Mononuclear cell (primary cell): ENCODE measurements at regions not wholly inside any gene's neighbourhood (a gene's known extent, or its start where the extent isn't known, plus 50 kb on each side); places are given as distances from the start of the nearest gene placed in this dataset.

Experiments used
- H3K27me3 ChIP-seq: 2 replicates; pipeline ENCODE4 v1.6.0; 2011; ENCODE audit warnings: low read length, control low read depth; ENCODE audit not compliant: insufficient read depth
- H3K4me1 ChIP-seq: 2 replicates; pipeline ENCODE4 v1.5.1; 2011; ENCODE audit warnings: mild to moderate bottlenecking, low read length, control low read depth; ENCODE audit not compliant: insufficient read depth
- H3K4me3 ChIP-seq: 2 replicates; pipeline ENCODE4 v1.5.1; 2011; ENCODE audit warnings: mild to moderate bottlenecking, low read length, moderate library complexity
- H3K9me3 ChIP-seq: 2 replicates; pipeline ENCODE4 v1.5.1; 2011; ENCODE audit warnings: low read depth, mild to moderate bottlenecking, control low read depth, low read length

DNA sequence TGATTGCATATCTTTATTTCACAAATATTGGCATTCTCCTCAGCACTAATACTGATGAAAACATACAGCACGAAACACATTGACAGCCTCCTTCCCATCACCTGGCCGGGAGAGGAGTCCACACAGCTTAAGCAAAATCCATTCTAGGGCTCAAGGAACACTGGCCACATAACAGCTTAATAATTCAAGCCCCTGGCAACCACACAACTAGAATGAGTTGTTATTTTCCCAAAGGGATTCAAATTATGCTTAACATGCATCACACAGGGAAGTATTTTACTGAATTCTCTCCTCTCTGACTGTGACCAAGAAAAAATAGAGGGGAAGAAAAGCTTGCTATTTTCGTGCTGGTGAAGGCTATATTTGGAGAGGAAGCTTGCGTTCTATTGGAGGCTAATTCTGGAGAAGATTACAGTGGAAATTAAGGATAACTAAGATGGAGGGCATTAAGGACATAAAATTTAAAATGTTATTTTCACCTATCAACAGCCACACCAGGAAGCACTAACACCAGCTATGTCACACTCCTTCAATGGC is 198.5 kb downstream of the ADGRG6 start:
- H3K27me3 ChIP-seq: no peaks in the 10 kb centered on the region
- H3K4me1 ChIP-seq: no peaks in the 10 kb centered on the region
- no peak overlapping the region for H3K4me3 ChIP-seq
- peaks cover 4% of the 10 kb centered on the region for H3K9me3 ChIP-seq

DNA sequence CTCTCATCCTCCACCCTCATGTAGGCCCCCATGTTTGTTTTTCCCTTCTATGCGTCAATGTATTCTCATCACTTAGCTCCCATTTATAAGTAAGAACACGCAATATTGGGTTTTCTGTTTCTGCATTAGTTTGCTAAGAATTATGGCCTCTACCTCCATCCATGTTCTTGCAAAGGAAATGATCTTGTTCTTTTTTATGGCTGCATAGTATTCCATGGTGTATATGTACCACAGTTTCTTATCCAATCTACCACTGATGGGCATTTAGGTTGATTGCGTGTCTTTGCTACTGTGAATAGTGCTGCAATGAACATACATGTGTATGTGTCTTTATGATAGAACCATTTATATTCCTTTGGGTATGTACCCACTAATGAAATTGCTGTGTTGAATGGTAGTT is 200.0 kb downstream of the ADGRG6 start:
- no peaks in the 10 kb centered on the region for H3K4me1 ChIP-seq
- H3K27me3 ChIP-seq: no peaks in the 10 kb centered on the region
- H3K9me3 ChIP-seq: peaks cover 4% of the 10 kb centered on the region
- no peak overlapping the region for H3K4me3 ChIP-seq

DNA sequence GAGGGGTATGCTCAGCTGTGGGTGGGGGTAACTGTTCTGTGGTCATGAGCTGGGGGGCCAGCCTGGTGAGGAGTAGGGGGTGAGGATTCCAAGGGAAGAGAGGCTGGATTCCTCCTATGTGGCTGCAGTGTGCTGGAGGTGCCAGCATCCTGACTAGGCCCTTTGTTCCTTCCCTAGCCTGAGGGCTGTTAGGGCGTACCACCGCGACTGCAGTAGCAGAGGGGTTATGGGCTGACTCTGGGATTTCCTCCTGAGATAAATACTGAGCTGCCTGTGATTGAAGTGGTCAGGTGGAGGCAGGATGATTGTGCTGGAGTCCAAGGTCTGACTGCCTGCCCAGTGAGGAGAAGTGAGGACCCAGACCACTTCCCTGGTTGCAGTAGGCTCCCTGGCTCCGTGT is 205.3 kb downstream of the ADGRG6 start:
- H3K4me1 ChIP-seq: no peaks in the 10 kb centered on the region
- peaks cover 4% of the 10 kb centered on the region for H3K9me3 ChIP-seq
- no peaks in the 10 kb centered on the region for H3K27me3 ChIP-seq
- no peak overlapping the region for H3K4me3 ChIP-seq

GRCh38 chr6:142510211-142510610 is 208.4 kb downstream of the ADGRG6 start:
- Histone ChIP-seq H3K4me3 (no peak overlapping the region), H3K9me3 (no peaks in the 10 kb centered on the region), H3K27me3 (no peaks in the 10 kb centered on the region), H3K4me1 (no peaks in the 10 kb centered on the region)

- no peaks in the 10 kb centered on the region for H3K9me3 ChIP-seq
- H3K4me1 ChIP-seq: no peaks in the 10 kb centered on the region
- no peaks in the 10 kb centered on the region for H3K27me3 ChIP-seq
- H3K4me3 ChIP-seq: no peak overlapping the region
Observed at GRCh38 chr6:142518126-142518525, 216.3 kb downstream of the ADGRG6 start.

DNA sequence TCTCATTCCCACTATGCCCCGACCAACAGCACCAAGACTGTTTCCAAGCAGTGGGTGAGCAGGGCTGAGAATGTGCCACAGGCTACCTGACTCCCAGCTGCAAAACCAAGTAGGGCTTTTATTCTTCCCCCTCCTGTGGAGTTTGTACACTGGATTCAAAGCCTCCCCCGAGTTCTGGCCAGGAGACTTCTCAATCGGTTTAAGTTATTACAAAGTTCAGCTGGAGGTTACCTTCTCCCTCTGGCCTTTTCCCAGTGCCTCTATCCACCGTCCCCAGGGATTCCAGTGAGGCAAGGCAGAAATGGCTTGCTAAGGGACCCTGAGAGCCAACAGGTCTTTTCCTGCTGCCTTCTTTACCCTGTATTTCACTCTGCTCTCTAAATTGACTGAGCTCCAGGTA is 217.0 kb downstream of the ADGRG6 start:
- Histone ChIP-seq H3K27me3 (no peaks in the 10 kb centered on the region), H3K4me3 (no peak overlapping the region), H3K9me3 (no peaks in the 10 kb centered on the region), H3K4me1 (no peaks in the 10 kb centered on the region)

DNA sequence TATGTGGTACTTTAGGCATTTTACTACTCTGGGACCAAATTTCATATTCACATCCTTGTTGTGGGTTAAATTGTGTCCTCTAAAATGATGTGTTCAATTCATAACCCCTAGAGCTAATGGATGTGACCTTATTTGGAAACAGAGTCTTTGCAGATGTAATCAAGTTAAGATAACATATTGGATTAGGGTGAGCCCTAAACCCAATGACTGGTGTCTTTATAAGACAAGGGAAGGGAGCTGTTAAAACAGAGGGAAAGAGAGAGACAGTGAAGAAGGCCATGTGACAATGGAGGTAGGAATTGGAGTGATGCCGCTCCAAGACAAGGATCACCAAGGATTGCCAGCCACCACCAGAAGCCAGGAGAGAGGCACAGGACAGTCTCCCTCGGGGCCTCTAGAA is 220.0 kb downstream of the ADGRG6 start:
- H3K4me1 ChIP-seq: no peaks in the 10 kb centered on the region
- H3K27me3 ChIP-seq: no peaks in the 10 kb centered on the region
- H3K9me3 ChIP-seq: no peaks in the 10 kb centered on the region
- no peak overlapping the region for H3K4me3 ChIP-seq

- H3K4me3 ChIP-seq: no peak overlapping the region
- H3K4me1 ChIP-seq: no peaks in the 10 kb centered on the region
- no peaks in the 10 kb centered on the region for H3K27me3 ChIP-seq
- H3K9me3 ChIP-seq: no peaks in the 10 kb centered on the region
Observed at GRCh38 chr6:142523515-142524375, 221.9 kb downstream of the ADGRG6 start.

- H3K4me3 ChIP-seq: no peak overlapping the region
- no peaks in the 10 kb centered on the region for H3K9me3 ChIP-seq
- no peaks in the 10 kb centered on the region for H3K27me3 ChIP-seq
- no peaks in the 10 kb centered on the region for H3K4me1 ChIP-seq
Observed at GRCh38 chr6:142530566-142530965, 228.8 kb downstream of the ADGRG6 start.

GRCh38 chr6:142531727-142532126 is 229.9 kb downstream of the ADGRG6 start:
- no peak overlapping the region for H3K4me3 ChIP-seq
- no peaks in the 10 kb centered on the region for H3K4me1 ChIP-seq
- H3K27me3 ChIP-seq: no peaks in the 10 kb centered on the region
- no peaks in the 10 kb centered on the region for H3K9me3 ChIP-seq

DNA sequence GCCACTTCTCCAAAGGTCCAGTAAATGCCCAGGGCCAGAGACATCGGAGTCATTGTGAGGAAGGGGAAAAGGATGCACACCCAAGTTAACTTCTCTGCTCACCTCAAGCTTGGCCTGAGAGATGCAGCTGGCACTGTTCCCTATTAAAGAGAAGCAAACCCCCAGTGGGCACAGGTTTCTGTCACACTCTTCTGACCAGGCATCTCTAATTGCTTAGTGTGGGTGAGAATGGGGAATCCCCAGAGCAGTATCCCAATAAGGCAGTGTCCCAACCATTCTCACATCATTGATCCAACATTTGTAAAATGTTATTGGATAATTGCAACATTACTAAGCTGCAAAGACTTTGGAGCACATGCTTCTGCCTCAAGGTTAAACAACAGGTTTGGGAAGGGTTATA is 232.3 kb downstream of the ADGRG6 start:
- Histone ChIP-seq H3K4me1 (no peaks in the 10 kb centered on the region), H3K9me3 (no peaks in the 10 kb centered on the region), H3K27me3 (no peaks in the 10 kb centered on the region), H3K4me3 (no peak overlapping the region)

- Histone ChIP-seq H3K4me1 (no peaks in the 10 kb centered on the region), H3K27me3 (no peaks in the 10 kb centered on the region), H3K4me3 (no peak overlapping the region), H3K9me3 (no peaks in the 10 kb centered on the region)
Observed at GRCh38 chr6:142534484-142534883, 232.7 kb downstream of the ADGRG6 start.

GRCh38 chr6:142537612-142538478 is 236.0 kb downstream of the ADGRG6 start:
- Histone ChIP-seq H3K27me3 (no peaks in the 10 kb centered on the region), H3K4me1 (no peaks in the 10 kb centered on the region), H3K9me3 (no peaks in the 10 kb centered on the region), H3K4me3 (no peak overlapping the region)

- no peaks in the 10 kb centered on the region for H3K27me3 ChIP-seq
- H3K9me3 ChIP-seq: no peaks in the 10 kb centered on the region
- peaks cover 4% of the 10 kb centered on the region for H3K4me1 ChIP-seq
- H3K4me3 ChIP-seq: no peak overlapping the region
Observed at GRCh38 chr6:142542704-142543233, 241.0 kb downstream of the ADGRG6 start.

GRCh38 chr6:142543606-142544005 is 241.8 kb downstream of the ADGRG6 start:
- Histone ChIP-seq H3K4me1 (peaks cover 4% of the 10 kb centered on the region), H3K9me3 (no peaks in the 10 kb centered on the region), H3K27me3 (no peaks in the 10 kb centered on the region), H3K4me3 (no peak overlapping the region)
